GM12873 (cell line): ENCODE measurements at regions not wholly inside any gene's neighbourhood (a gene's known extent, or its start where the extent isn't known, plus 50 kb on each side); places are given as distances from the start of the nearest gene placed in this dataset.

Experiments
- CTCF ChIP-seq: IDR thresholded peaks from 2 replicates; pipeline ENCODE4 v1.5.1; 2012; ENCODE audit warnings: low read depth, mild to moderate bottlenecking, moderate library complexity, low read length, control low read depth; ENCODE audit not compliant: insufficient read depth; ENCODE audit errors: missing control alignments

- TF ChIP-seq CTCF: no peak
These were observed 283.1 kb upstream of the ATP10A start for GRCh38 chr15:26146202-26146601.

- TF ChIP-seq CTCF: no peak
These were observed 282.7 kb upstream of the ATP10A start for GRCh38 chr15:26145796-26146195.

DNA sequence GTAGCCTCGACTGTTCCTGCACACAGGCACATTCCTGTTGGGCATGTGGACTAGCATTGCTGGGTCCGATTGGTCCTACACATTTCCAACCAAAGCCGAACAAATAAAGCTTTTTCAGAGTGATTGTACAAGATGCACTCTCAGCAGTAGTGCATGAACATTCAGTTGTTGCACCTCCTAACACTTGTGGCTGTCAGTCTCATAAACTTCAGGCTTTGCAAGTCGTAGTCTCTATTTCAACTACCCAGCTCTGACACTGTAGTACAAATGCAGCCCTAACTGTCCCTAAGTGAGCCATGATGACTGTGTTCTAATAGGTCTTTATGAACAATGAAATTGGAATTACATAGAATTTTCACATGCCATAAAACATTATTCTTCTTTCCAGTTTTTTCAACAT is 281.7 kb upstream of the ATP10A start:
- no peak for TF ChIP-seq CTCF

DNA sequence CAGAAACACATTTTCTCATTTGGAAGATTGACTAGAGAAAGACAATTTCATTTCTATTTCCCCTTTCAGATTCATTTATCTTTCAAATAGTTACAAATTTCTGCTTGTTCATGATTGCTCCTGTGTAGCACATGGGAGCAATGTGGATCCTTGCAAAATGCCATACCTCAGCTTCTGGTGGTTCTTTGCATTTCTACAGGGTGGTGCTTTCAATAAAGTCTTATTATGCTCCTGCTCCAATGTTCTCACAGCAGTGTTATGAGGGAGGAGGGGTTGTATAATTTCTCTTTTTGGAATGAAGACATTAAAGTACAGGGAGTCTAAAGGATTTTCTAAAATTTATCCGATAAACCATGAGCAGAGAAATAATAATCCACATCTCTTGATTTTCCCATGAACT is 280.1 kb upstream of the ATP10A start:
- no peak for TF ChIP-seq CTCF

GRCh38 chr15:26134812-26135211 is 271.7 kb upstream of the ATP10A start:
- no peak for TF ChIP-seq CTCF

- TF ChIP-seq CTCF: no peak
These were observed 271.0 kb upstream of the ATP10A start for GRCh38 chr15:26134152-26134551.

GRCh38 chr15:26132811-26133210 is 269.7 kb upstream of the ATP10A start:
- TF ChIP-seq CTCF: no peak
